GM18870 (cell line): ENCODE measurements at regions not wholly inside any gene's neighbourhood (a gene's known extent, or its start where the extent isn't known, plus 50 kb on each side); places are given as distances from the start of the nearest gene placed in this dataset.

Experiments used
- ATAC-seq: cut with Tn5 transposase; IDR thresholded peaks from one replicate; pipeline ENCODE4 v1.9.1; 2021; ENCODE audit warnings: moderate library complexity; ENCODE audit not compliant: unreplicated experiment

DNA sequence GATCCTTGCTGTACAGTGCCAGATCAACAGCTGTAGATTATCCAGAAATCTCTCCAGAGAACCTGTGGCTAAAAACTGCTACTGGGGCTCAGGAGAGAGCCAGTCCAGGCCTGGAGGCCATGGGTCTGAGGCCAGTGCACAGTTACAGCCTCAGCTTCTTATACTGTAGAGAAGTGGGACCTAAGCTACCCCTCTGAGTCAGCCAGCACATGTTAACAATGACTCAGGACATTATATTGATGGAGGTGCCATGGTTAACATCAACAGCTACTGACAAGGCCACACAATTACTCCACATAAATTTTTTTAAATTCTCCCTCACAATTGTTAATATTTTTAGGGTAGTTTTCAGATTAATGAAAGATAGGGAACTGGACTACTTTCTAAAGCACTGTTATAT lies 138.5 kb downstream of the RBM26 start:
- ATAC-seq = no peak

DNA sequence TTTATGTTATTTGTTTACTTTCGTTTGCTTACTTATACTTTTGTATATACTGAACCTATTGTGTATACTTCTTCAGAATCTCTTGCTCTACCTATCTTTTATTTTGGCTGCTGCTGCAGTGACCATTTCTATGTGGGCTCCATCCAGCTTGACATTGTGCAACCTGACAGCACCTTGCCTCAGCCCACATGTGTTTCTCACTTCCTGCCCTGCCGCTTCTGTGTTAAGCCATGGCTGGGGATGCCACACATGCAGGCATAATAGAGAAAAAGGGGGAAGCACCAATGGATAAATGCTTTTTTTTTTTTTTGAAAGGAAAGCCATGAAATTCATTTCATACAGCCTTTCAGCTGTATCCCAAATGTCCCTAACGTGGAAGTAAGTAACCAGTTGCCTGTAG lies 147.6 kb downstream of the RBM26 start:
- ATAC-seq = peak; percentile 83

DNA sequence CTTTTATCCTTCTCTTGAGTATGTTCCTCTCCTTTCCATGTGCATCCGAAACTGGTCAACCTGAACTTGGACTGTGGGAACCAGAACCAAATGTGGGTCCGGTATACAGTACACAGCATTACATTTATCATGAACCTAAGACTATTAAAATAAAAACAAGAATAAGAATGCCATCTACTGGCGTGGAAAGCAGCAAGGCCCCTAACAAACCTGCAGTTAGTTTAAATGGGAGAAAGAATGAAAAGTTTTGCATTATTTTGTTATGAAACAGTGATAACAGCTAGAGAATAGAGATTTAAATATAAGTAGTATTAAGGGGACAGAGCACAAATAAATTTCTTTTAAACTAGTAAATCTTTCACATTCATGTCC lies 159.5 kb downstream of the RBM26 start:
- ATAC-seq = peak; percentile 40

DNA sequence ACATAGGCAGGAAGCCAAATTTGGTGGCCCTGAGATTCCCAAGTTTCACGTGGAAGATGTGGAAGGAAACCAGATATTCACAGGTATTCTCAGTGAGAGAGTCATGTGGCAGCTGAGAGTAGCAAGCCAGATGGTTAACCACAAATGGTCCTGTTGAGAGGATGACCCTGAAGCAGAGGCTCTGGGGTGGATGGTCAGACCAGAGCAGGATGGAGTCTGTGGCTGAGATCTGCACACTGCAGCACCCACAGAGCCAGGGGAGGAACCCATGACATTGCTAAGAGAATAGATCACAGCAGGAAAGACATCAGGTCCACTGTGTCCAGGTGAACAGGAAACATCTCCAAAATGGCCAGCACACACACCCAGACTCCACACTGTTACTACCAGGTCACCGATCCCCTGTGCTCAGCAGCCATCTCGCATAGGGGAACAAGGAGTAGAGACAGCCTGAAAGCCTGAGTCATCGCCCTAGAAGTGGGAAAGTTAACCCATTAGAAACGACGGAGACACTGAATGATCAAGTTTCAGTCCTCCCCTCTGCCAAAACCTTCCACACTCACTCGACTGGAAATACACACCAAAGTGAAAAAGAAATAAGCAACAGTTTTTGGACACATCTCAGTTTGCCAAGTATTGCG lies 160.0 kb downstream of the RBM26 start:
- ATAC-seq = peak; percentile 61

DNA sequence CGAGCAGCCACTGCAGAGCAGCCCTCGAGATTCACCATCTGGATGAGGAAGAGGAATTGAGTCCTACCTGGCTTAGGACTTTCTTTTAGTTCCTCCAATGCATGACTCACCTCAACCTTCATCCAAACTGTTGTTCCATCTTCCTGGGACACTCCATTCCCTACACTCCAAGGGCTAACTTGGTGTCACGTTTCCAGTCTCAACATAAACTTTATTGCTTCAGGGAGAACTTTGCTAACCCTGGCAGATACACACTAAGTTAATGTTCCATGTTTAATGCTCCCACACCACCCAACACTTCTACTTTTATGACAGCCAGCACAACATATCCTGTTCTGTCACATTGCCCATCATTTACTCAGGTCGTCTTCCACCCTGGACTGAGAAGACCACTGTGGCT lies 164.4 kb downstream of the RBM26 start:
- no peak for ATAC-seq

DNA sequence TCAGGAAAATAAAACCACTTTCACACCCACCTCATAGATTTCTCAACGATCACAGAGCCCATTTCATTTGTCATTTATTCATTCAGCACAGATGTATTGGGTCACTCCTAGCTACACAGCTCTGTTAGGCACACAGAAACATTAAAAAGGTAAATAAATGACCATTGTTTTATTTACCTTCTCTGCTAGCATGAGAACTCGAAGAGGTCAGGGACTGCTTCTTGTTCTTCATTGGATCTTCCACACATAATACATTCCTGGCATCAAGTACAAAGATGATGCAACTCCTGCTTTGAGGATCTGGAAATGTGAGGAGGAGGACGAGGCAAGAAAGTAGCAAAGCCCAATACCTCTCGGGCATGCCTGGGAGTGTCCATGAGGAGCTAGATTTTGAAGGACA lies 168.1 kb downstream of the RBM26 start:
- ATAC-seq = no peak

DNA sequence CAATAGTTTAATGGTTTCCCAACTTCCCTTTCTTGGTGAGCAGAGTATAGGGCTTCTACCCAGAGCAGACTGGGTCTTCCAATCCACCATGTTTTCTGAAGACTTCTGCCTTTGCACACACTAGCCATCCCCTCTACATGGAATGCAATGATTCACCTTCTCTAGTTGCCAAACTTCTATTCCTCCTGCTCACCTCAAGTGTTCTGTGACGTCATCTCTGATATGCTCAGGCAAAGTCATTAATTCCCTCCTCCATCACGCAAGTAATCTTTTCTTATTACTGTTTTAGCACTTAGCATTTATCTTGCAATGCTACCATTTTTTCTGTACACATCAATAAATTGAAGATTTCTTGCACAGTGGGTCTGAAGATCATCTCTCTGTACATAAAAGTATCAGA lies 174.2 kb downstream of the RBM26 start:
- no peak for ATAC-seq

DNA sequence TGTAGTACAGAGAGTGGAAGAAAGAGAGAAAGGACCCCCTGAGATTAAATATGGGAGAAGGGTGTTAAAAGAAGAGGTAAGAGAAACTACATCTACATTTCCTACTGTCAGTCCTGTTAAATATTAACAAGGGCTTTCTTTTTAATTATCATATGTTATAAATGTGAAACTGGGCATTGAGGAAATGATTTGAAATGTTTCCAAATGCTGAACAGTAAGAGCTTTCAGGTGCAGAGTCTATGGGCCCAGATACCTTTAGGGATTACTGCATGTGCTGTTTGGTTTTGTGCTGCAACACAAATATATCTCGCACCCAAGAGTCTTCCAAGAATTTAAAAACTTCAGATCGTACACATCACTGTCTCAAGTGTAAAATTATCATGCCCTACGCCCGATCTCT lies 176.3 kb downstream of the RBM26 start:
- ATAC-seq = no peak

DNA sequence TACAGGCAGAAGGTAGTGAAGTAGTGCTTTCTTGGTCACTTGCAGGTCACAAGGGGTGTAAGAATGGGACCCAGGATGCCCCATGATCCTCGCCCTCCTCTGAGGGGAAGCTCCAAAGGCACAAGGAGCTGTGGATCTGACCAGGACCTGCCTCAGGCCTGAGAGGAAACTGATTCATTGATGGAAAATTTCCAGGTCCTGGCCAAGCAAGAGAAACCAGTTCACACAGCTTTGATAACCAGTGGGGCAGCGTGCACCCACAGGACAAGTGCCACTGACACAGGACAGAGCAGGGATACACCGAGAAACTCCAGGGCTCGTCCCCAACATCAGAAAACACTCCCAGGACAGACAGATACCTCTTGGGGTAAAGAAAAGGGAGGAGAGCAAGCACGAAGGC lies 177.1 kb downstream of the RBM26 start:
- ATAC-seq = no peak

DNA sequence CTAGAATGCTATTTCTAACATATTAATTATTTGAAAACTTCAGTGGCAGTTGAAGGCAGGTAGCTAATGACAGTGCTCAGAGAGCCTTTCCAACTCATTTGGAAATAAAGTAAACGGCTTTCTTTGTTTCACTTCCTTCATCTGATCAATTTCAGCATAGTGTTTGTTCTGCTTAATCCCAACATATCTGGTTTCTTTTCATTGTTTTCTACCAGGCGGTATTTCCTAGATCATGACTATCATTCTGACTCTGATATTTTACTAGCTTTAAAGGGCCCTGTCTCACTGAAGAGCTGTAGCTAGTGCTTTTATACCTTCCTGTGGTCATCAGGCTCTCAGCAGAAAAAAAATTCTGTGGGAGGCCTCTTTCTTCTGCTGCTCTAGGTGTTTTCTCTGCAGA lies 178.6 kb downstream of the RBM26 start:
- ATAC-seq = peak; percentile 93

DNA sequence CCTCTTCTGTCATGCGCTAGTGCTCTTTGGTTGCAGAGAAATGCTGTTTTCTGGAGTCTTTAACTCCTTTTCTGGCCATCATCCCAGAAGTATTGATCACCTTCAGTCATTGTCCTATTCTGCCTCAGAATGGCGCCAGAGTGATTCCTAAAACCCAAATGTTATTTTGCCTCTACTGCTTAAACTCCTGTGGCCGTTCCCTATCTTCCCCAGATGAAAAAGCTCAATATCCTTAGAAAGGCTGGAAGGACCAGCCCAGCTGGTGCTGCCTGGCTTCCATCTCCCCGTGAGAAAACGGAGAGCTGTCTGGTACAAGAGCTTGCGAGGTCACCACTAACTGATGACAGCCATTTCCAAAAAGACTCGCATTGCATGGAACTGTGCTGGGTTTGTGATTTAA lies 179.1 kb downstream of the RBM26 start:
- no peak for ATAC-seq

DNA sequence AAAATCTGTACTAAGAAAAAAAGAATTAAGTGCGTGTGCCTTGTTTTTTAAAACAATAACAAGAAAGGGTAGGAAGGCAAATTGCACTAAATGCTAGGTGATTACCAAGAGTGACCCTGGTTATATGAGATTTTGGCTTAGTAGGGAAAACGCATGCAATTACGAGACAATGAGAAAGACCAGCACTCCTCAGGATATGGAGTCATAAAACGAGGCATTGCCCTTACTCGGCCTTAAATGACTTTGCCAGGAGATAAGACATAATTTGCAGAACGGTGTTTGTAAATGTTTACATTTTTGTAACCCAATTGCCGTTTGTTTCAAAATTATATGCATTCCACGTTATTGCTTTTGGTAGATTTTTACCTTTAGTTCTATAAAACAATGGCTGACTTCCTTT lies 179.8 kb downstream of the RBM26 start:
- ATAC-seq = no peak

DNA sequence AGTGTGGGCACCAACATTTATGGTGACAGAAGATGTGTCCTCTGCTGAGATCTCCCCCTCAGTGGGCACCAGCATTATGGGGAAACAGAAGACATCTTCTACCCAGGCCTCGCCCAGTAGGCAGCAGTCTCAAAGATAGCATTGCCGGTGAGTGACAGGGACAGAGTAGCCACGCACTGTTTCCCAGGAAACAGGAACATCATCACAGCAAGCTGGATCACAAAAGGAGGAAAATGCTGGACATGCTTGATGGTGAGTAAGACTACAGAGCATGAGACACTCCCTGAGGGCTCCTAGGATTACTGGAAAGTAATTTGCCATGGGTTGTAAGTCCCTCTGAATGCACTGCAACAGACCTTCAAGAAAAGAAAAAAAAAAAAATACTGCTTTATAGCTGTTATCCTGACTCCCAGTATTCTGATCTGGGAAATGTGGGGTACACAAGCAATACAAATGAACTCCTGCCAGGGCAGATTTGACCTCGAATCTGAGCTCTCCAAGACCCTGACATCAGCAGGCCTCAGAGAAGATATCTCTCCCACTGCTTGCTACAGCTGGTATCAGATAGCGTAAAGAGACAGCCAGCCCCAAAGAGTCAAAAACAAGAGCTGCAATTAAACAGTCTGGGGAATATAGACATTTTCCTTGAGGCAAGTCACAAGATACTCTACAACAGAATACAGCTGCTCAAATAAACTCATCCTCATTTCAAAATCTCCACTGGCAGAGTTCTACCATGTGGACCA lies 180.4 kb downstream of the RBM26 start:
- ATAC-seq = no peak

DNA sequence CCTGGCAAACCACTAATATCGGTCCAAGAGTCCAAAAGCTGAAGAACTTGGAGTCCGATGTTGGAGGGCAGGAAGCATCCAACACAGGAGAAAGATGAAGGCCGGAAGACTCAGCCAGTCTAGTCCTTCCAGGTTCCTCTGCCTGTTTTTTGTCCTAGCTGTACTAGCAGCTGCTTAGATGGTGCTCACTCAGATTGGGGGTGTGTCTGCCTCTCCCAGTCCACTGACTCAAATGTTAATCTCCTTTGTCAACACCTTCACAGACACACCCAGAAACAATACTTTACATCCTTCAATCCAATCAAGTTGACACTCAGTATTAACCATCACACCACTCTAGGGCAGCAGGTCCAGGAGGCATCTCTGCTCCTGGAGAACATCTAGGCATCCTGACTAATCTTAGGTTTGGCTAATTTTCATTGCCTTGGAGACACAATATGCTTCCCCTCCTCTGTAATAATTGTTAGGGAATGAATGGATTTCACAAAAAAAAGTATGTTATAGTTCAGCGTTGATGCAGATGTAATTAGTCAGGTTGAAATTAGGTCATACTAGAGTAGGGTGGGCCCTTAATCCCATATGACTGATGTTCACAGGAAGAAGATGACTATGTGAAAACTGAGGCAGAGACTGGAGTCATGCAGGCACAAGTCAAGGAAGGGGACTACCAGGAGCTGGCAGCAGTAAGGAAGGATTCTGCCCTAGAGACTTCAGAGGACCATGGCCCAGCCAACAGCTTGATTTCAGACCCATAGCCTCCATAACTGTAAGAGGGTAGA lies 183.4 kb downstream of the RBM26 start:
- no peak for ATAC-seq

DNA sequence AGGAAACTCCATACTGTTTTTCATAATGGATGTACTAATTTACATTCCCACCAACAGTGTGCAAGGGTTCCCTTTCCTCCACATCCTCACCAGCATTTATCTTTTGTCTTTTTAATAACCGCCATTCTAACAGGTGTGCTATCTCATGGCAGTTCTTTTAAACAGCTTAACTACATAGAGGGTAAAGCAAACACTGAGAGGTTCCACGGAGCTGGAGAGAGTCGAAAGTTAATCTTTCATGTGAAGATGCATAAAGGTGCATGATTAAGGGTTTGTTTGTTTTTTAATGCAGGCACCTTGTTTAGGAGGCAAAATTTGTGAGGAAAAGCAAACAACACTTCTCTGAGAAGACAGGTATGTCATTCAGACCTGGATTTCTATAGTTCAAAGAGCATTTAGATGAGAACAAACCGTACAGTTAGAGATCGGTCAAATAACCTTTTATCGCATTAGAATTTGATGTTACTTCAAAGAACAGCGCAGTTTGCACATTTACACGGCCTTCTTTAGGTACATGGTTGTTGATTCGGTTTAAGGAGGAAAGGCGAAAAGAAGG lies 193.9 kb downstream of the RBM26 start:
- no peak for ATAC-seq

DNA sequence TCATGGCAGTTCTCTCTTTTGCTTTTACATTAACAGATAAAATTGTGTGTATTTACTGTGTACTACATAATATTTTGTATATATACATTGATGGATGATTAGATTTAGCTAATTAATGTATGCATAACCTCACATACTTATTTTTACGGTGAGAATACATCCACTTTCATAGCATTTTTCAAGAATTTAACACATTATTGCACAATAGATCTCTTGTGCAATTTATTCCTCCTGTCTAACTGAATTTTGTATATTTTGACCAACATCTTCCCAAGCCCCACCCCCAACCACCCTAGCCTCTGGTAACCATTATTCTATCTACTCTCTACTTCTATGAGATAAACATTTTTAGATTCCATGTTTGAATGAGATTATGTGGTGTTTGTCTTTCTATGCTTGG lies 194.7 kb downstream of the RBM26 start:
- ATAC-seq = no peak

DNA sequence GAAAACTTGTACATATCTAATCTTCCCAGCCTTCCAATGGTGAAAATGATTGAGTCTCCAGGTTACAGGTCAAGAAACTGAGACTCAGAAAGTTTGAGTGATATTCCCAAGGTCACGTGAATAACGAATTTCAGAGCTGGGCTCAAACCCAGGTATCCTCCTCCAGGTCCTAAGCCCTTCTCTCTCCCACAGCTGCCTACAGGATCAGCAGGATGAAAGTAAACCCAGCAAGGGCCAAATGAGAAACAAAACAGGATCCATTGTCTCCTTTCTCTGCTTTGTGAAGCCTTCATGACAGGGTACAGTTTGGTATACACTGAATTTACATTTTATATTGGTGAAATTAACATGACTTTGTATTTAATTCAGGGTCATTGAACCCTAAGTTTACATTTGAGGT lies 208.1 kb downstream of the RBM26 start:
- no peak for ATAC-seq

DNA sequence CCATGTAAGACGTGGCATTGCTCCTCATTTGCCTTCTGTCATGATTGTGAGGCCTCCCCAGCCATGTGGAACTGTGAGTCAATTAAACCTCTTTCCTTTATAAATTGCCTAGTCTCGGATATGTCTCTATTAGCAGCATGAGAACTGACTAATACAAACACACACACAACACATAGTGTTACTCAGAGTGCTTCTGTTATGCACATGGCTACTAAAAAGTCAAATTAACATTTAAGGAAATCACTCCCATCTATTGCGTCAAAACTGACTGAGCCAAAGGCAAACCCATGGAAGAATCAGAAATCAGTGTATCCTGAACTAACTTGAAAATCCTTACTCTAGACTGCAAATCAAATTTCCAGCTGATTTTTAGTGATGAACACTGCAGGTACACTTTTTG lies 209.2 kb downstream of the RBM26 start:
- ATAC-seq = no peak

DNA sequence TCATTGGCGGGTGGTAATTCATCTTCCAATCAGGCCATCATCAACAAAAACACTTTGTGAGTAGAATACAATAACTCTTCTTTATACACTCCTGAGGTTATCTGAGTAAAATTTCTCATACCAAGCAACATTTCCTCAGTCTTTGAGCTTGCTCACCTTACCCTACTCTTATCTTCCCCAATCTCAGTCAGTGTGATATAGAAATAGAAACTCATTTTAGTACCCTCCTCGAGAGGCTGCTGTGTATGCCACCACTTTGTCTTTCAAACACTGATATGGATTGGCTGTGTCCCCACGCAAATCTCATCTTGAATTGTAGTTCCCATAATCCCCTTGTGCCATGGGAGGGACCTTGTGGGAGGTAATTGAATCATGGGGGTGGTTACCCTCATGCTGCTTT lies 209.7 kb downstream of the RBM26 start:
- no peak for ATAC-seq

DNA sequence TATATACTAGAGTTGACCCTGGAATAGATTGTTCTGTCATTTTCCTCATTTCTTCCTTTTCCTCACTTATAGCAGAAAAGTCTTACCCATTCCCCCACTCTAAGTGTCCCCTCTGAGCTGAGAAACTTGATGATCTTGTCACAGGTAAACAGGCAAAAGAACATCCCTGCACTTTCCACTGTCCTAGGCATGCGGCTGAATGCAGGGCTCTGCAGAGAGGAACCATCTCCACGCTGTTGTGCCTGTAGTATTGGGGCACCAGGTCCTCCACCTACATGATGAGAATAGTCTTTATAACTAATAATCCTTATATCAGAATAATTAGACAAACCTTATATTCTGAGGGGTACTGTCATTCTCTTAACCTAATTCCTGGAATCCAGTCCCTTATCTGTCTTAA lies 211.3 kb downstream of the RBM26 start:
- ATAC-seq = peak; percentile 19

DNA sequence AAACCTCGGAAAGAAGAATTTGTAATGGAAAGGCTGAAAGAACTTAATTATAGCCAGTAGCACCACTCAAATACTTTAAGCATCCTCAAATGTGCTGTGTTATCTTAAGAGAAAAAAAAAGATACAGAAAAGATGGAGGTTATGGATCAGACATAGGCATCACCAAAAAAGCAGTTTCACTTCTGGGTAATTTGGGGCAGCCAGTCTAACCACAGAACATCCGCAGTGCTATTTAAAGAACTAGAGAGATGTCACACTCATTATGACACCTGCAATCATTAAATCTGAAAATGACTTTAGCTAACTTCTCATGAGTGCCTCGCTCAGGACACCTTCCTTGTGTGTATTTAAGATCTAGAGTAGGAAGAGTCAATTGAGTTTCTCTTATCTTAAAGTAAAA lies 211.8 kb downstream of the RBM26 start:
- ATAC-seq = peak; percentile 98

DNA sequence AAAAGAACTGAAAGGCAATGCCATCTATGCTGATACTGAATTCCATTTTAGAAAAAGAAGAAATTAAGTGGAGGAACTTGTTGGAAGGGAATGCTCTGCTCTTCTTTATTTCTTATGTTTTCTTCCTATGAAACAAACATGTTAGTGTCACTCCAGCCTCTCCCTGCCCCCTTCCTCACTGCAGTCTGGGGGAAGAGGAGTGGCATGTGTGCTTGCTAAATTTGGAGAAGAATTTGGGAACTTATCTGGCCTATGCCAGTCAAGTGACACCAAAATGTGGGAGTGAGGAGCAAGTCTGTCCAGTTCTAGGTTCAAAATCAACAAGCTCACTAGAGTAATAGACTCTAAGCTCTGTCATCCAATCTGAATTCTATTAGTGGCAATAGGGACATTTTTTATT lies 214.6 kb downstream of the RBM26 start:
- no peak for ATAC-seq
